ENCODE measurements at regions not wholly inside any gene's neighbourhood (a gene's known extent, or its start where the extent isn't known, plus 50 kb on each side); places are given as distances from the start of the nearest gene placed in this dataset.

- ChIA-PET CTCF (no interaction called here), POLR2A (no interaction called here)
- H3K36me3 ChIP-seq (ENCODE audit: control insufficient read depth, insufficient read depth, low read length) = no peaks in the 10 kb centered on the region
- TF ChIP-seq CTCF (IDR thresholded peaks at IDR 0.05; ENCODE audit: insufficient read depth, low read depth, low read length) = no peak
- peak; percentile 50 for DNase-seq (ENCODE audit: low read depth)
- no peaks in the 10 kb centered on the region for H3K27me3 ChIP-seq (ENCODE audit: control insufficient read depth, insufficient read depth, low read length)
- H3K4me3 ChIP-seq (ENCODE audit: low read depth, low read length) = no peak overlapping the region
Measured at GRCh38 chr5:158609333-158610050, 490.2 kb downstream of the EBF1 start.

- POLR2A ChIA-PET = no interaction called here
Measured at GRCh38 chr5:158607088-158607487, 492.6 kb downstream of the EBF1 start.

GRCh38 chr5:158606233-158606632 lies 493.5 kb downstream of the EBF1 start:
- H3K27me3 ChIP-seq (ENCODE audit: control insufficient read depth, insufficient read depth, low read length) = no peaks in the 10 kb centered on the region
- H3K4me3 ChIP-seq (ENCODE audit: low read depth, low read length) = no peak overlapping the region
- TF ChIP-seq CTCF (IDR thresholded peaks at IDR 0.05; ENCODE audit: insufficient read depth, low read depth, low read length) = no peak
- CTCF ChIA-PET = no interaction called here
- POLR2A ChIA-PET = no interaction called here
- no peak for DNase-seq (ENCODE audit: low read depth)
- no peaks in the 10 kb centered on the region for H3K36me3 ChIP-seq (ENCODE audit: control insufficient read depth, insufficient read depth, low read length)

More at GRCh38 chr5:158607088-158607487, 492.6 kb downstream of the EBF1 start:
- no peak for DNase-seq (ENCODE audit: low read depth)
- H3K4me3 ChIP-seq (ENCODE audit: low read depth, low read length) = no peak overlapping the region
- no peak for TF ChIP-seq CTCF (IDR thresholded peaks at IDR 0.05; ENCODE audit: insufficient read depth, low read depth, low read length)
- CTCF ChIA-PET = interaction anchor here (0.9 to 1.6 kb wide), 4 partner anchors 8 to 612 kb away, joined by 3 to 4 read pairs (median 3); no protein-coding TSS in a partner anchor
- H3K36me3 ChIP-seq (ENCODE audit: control insufficient read depth, insufficient read depth, low read length) = no peaks in the 10 kb centered on the region
- no peaks in the 10 kb centered on the region for H3K27me3 ChIP-seq (ENCODE audit: control insufficient read depth, insufficient read depth, low read length)

- no peak for DNase-seq (ENCODE audit: low read depth)
- POLR2A ChIA-PET = no interaction called here
- no peak for TF ChIP-seq CTCF (IDR thresholded peaks at IDR 0.05; ENCODE audit: insufficient read depth, low read depth, low read length)
- Histone ChIP-seq H3K36me3 (ENCODE audit: control insufficient read depth, insufficient read depth, low read length) (no peaks in the 10 kb centered on the region), H3K27me3 (ENCODE audit: control insufficient read depth, insufficient read depth, low read length) (no peaks in the 10 kb centered on the region), H3K4me3 (ENCODE audit: low read depth, low read length) (no peak overlapping the region)
- CTCF ChIA-PET = no interaction called here
Measured at GRCh38 chr5:158602981-158603380, 496.7 kb downstream of the EBF1 start.

- no peaks in the 10 kb centered on the region for H3K27me3 ChIP-seq (ENCODE audit: control insufficient read depth, insufficient read depth, low read length)
- TF ChIP-seq CTCF (IDR thresholded peaks at IDR 0.05; ENCODE audit: insufficient read depth, low read depth, low read length) = no peak
- CTCF ChIA-PET = no interaction called here
- POLR2A ChIA-PET = no interaction called here
- DNase-seq (ENCODE audit: low read depth) = no peak
- no peaks in the 10 kb centered on the region for H3K36me3 ChIP-seq (ENCODE audit: control insufficient read depth, insufficient read depth, low read length)
- no peak overlapping the region for H3K4me3 ChIP-seq (ENCODE audit: low read depth, low read length)
Measured at GRCh38 chr5:158601118-158601517, 498.6 kb downstream of the EBF1 start.
